HG02678 (cell line): ENCODE measurements at regions not wholly inside any gene's neighbourhood (a gene's known extent, or its start where the extent isn't known, plus 50 kb on each side); places are given as distances from the start of the nearest gene placed in this dataset.

Experiments used
- ATAC-seq: cut with Tn5 transposase; IDR thresholded peaks from one replicate; pipeline ENCODE4 v1.9.1; 2021; ENCODE audit warnings: mild to moderate bottlenecking, moderate library complexity; ENCODE audit not compliant: unreplicated experiment

- ATAC-seq, result no peak
These were observed 225.6 kb upstream of the LCORL start for GRCh38 chr4:18247189-18247588.

GRCh38 chr4:18242919-18243693 is 221.6 kb upstream of the LCORL start:
- ATAC-seq, result no peak

- no peak for ATAC-seq
These were observed 220.2 kb upstream of the LCORL start for GRCh38 chr4:18241727-18242126.

- ATAC-seq, result no peak
These were observed 212.6 kb upstream of the LCORL start for GRCh38 chr4:18234108-18234507.

- ATAC-seq, result no peak
These were observed 210.2 kb upstream of the LCORL start for GRCh38 chr4:18231726-18232125.

- no peak for ATAC-seq
These were observed 206.3 kb upstream of the LCORL start for GRCh38 chr4:18227880-18228279.

- no peak for ATAC-seq
These were observed 193.0 kb upstream of the LCORL start for GRCh38 chr4:18214411-18215055.

GRCh38 chr4:18213576-18214198 is 192.1 kb upstream of the LCORL start:
- no peak for ATAC-seq

GRCh38 chr4:18209448-18209847 is 187.9 kb upstream of the LCORL start:
- ATAC-seq, result peak; percentile 70

- no peak for ATAC-seq
These were observed 182.4 kb upstream of the LCORL start for GRCh38 chr4:18203966-18204365.

GRCh38 chr4:18202486-18202885 is 180.9 kb upstream of the LCORL start:
- ATAC-seq, result no peak

GRCh38 chr4:18201885-18202284 is 180.3 kb upstream of the LCORL start:
- ATAC-seq, result no peak

GRCh38 chr4:18198653-18199052 is 177.1 kb upstream of the LCORL start:
- no peak for ATAC-seq

GRCh38 chr4:18197467-18197866 is 175.9 kb upstream of the LCORL start:
- no peak for ATAC-seq

- no peak for ATAC-seq
These were observed 172.7 kb upstream of the LCORL start for GRCh38 chr4:18194278-18194677.

- no peak for ATAC-seq
These were observed 171.3 kb upstream of the LCORL start for GRCh38 chr4:18192901-18193300.

- ATAC-seq, result no peak
These were observed 163.9 kb upstream of the LCORL start for GRCh38 chr4:18185491-18185890.

GRCh38 chr4:18180892-18181291 is 159.3 kb upstream of the LCORL start:
- peak; percentile 61 for ATAC-seq

GRCh38 chr4:18180122-18180521 is 158.6 kb upstream of the LCORL start:
- ATAC-seq, result peak; percentile 10

- ATAC-seq, result no peak
These were observed 150.3 kb upstream of the LCORL start for GRCh38 chr4:18171896-18172295.

GRCh38 chr4:18167831-18168230 is 146.3 kb upstream of the LCORL start:
- no peak for ATAC-seq

GRCh38 chr4:18166925-18167324 is 145.4 kb upstream of the LCORL start:
- no peak for ATAC-seq
